ACC112 (cell line): ENCODE measurements at regions not wholly inside any gene's neighbourhood (a gene's known extent, or its start where the extent isn't known, plus 50 kb on each side); places are given as distances from the start of the nearest gene placed in this dataset.

Experiments used
- H2AFZ ChIP-seq: fragments of 200-600 bp; sonication (generic); one replicate; pipeline ENCODE4 v1.6.0; 2017; ENCODE audit warnings: antibody characterized with exemption, low read length; ENCODE audit not compliant: unreplicated experiment
- H3K27ac ChIP-seq: fragments of 200-600 bp; sonication (generic); 2 replicates; pipeline ENCODE4 v1.5.1; 2014; ENCODE audit warnings: low read depth, mild to moderate bottlenecking, antibody characterized with exemption, low read length, moderate library complexity
- H3K27me3 ChIP-seq: fragments of 200-600 bp; sonication (generic); 2 replicates; pipeline ENCODE4 v1.6.1; 2014; ENCODE audit warnings: mild to moderate bottlenecking, antibody characterized with exemption, low read length, moderate library complexity, mixed read lengths; ENCODE audit not compliant: insufficient read depth
- H3K36me3 ChIP-seq: fragments of 200-600 bp; sonication (generic); 2 replicates; pipeline ENCODE4 v1.6.1; 2016; ENCODE audit warnings: mild to moderate bottlenecking, antibody characterized with exemption, low read length, moderate library complexity, mixed read lengths; ENCODE audit not compliant: insufficient read depth
- H3K4me1 ChIP-seq: fragments of 200-600 bp; sonication (generic); one replicate; pipeline ENCODE4 v1.6.1; 2016; ENCODE audit warnings: low read length, mixed read lengths; ENCODE audit not compliant: insufficient read depth, unreplicated experiment, control insufficient read depth
- H3K4me3 ChIP-seq: fragments of 200-600 bp; sonication (generic); 2 replicates; pipeline ENCODE4 v1.5.1; 2014; ENCODE audit warnings: mild to moderate bottlenecking, low read depth, low read length
- H3K79me2 ChIP-seq: fragments of 200-600 bp; sonication (generic); one replicate; pipeline ENCODE4 v1.6.0; 2016; ENCODE audit warnings: low read length; ENCODE audit not compliant: control insufficient read depth, unreplicated experiment, insufficient read depth

- Histone ChIP-seq H3K36me3 (0 out of 2 replicates have a peak, but pooled peaks cover 6% of the 10 kb centered on the region), H3K27me3 (no peaks in the 10 kb centered on the region), H3K27ac (no peak overlapping the region), H2AFZ (no peak overlapping the region), H3K4me1 (peaks cover 9% of the 10 kb centered on the region), H3K79me2 (no peaks in the 10 kb centered on the region), H3K4me3 (no peak overlapping the region)
These were observed 245.0 kb upstream of the B3GALT2 start for GRCh38 chr1:193431265-193431977.

DNA sequence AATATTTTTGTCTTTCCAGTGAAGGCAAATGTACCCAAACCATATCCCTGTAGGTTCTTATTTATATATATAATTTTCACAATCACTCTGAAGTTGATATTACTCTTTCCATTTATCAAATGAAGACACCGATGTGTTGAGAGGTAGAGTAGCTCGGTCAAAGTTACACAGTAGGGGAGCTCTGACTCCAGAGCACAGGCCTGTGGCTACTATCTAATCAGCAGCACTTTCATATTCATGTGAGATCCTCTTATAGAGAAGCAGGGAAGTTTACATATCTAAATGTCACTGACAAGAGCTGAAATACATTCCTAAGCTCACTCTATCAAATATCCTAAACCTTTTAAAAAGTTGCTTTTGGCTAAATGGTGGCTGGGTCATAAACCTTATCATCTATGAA lies 241.1 kb upstream of the B3GALT2 start:
- no peak overlapping the region for H3K4me3 ChIP-seq
- no peak overlapping the region for H2AFZ ChIP-seq
- H3K79me2 ChIP-seq = no peaks in the 10 kb centered on the region

GRCh38 chr1:193426061-193426460 lies 239.6 kb upstream of the B3GALT2 start:
- Histone ChIP-seq H3K36me3 (no peaks in the 10 kb centered on the region), H3K4me3 (no peak overlapping the region), H3K27ac (no peak overlapping the region), H3K4me1 (no peaks in the 10 kb centered on the region), H3K79me2 (no peaks in the 10 kb centered on the region), H3K27me3 (no peaks in the 10 kb centered on the region), H2AFZ (no peak overlapping the region)

More for the DNA sequence above, 241.1 kb upstream of the B3GALT2 start:
- no peaks in the 10 kb centered on the region for H3K27me3 ChIP-seq
- H3K4me1 ChIP-seq = peaks cover 6% of the 10 kb centered on the region
- H3K36me3 ChIP-seq = no peaks in the 10 kb centered on the region
- H3K27ac ChIP-seq = no peak overlapping the region

DNA sequence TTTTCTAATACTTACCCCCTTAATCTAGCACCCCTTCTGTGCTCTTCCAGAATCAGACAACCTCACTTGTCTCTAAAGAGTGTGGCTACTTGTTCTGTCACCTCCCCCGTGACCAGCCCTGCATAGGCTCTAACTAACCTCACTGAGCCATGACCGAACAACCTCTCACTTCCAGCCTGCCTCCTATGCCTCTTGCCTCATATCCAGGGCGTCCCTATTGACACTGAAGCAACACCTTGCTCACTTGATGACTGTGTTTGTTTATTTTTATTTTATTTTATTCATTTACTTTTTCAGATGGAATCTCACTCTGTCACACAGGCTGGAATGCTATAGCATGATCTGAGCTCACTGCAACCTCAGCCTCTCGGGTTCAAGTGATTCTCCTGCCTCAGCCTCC lies 235.1 kb upstream of the B3GALT2 start:
- H3K27ac ChIP-seq = no peak overlapping the region
- H3K4me1 ChIP-seq = peaks cover 12% of the 10 kb centered on the region
- no peak overlapping the region for H2AFZ ChIP-seq
- H3K36me3 ChIP-seq = no peaks in the 10 kb centered on the region
- no peak overlapping the region for H3K4me3 ChIP-seq
- H3K27me3 ChIP-seq = no peaks in the 10 kb centered on the region
- H3K79me2 ChIP-seq = no peaks in the 10 kb centered on the region

- no peaks in the 10 kb centered on the region for H3K36me3 ChIP-seq
- H3K27ac ChIP-seq = no peak overlapping the region
- H3K4me3 ChIP-seq = peak overlapping the region; percentile 76; the same call in 1 of the 2 replicates
- H3K79me2 ChIP-seq = no peaks in the 10 kb centered on the region
- H3K4me1 ChIP-seq = peaks cover 12% of the 10 kb centered on the region
- no peaks in the 10 kb centered on the region for H3K27me3 ChIP-seq
- H2AFZ ChIP-seq = peak overlapping the region; percentile 98
These were observed 232.9 kb upstream of the B3GALT2 start for GRCh38 chr1:193419295-193419694.

GRCh38 chr1:193418745-193419058 lies 232.3 kb upstream of the B3GALT2 start:
- H3K27ac ChIP-seq = peak overlapping the region; percentile 34
- no peaks in the 10 kb centered on the region for H3K27me3 ChIP-seq
- no peaks in the 10 kb centered on the region for H3K79me2 ChIP-seq
- H3K36me3 ChIP-seq = no peaks in the 10 kb centered on the region
- peak overlapping the region; percentile 98 for H2AFZ ChIP-seq
- H3K4me3 ChIP-seq = peak overlapping the region; percentile 76
- peaks cover 12% of the 10 kb centered on the region for H3K4me1 ChIP-seq

DNA sequence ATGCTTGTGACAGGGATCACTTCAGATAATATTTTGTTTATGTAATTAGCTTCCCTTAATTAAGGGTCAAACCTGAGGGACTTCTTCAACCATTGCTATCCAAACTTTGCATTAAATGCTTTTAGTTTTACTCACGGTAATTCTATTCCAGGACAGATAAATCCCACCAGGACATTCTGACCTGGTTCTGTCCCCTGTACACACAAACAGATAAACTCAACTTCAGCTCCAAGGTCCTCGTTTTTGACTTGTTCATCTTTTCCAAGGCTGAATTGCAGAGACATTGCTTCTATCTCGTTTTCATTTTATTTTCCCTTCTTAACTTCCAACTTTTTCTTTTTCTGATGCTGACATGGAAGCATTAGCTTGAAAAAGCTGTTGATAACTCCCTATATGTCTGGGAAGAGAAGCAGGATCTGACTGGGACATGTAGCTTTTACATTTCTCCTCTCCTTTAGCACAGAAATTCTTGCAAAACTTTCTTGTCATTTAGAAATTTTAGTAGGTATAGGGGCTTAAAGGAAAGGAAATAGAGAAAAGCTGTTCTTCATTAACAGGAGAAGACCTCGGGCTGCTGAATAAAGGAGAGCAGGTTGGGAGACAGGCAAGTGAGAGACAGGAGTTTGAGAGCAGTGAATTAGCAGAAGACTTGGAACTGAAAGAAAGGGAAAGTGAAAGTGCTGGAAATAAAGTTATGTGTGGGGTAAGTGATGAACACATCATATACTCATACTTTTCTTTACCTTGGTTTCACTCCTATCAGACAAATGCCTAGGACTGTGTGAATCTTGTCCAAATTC lies 231.7 kb upstream of the B3GALT2 start:
- H3K36me3 ChIP-seq = no peaks in the 10 kb centered on the region
- peaks cover 12% of the 10 kb centered on the region for H3K4me1 ChIP-seq
- peak overlapping the region; percentile 98 for H2AFZ ChIP-seq
- H3K27me3 ChIP-seq = no peaks in the 10 kb centered on the region
- H3K4me3 ChIP-seq = peak overlapping the region; percentile 76
- no peaks in the 10 kb centered on the region for H3K79me2 ChIP-seq
- H3K27ac ChIP-seq = peak overlapping the region; percentile 34

GRCh38 chr1:193417403-193417802 lies 231.0 kb upstream of the B3GALT2 start:
- no peak overlapping the region for H3K4me3 ChIP-seq

DNA sequence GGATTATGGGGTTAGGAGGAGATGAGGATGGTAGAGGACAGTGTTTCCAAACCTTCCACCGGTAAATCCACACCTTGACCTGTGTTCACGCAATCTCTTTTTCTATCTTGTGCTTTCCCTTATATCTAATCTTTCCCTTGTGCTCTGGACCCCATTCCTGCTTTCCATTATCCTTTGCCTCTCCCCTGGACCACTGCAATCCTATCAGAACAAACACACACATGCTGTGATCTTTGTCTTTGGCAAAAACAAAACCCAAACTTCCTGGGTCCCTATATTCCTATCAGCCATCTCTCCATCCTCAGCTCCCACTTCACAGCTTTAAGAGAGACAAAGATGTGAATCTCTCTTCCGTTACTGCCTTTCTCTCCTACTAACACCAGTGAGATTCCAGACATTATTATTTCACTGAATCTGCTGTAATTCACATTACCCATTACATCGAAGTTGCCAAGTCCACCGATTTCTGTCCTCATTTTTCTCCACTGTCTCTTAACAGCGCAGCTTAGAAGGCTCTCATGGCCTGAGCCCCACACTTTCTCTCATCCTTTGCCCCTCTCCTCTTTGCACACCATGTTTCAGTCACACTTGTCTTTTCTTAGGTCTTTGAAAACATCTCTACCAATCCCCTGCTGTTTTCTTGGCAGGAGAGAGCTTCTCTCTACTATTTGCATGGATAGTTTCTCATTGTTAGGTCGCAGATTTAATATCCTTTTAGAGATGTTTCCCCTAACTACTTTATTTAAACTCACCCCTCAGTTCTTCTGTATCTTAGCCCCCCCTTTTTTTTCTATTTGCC lies 230.0 kb upstream of the B3GALT2 start:
- no peak overlapping the region for H2AFZ ChIP-seq
- peaks cover 16% of the 10 kb centered on the region for H3K4me1 ChIP-seq
- H3K27me3 ChIP-seq = no peaks in the 10 kb centered on the region
- H3K27ac ChIP-seq = no peak overlapping the region
- H3K4me3 ChIP-seq = no peak overlapping the region
- no peaks in the 10 kb centered on the region for H3K79me2 ChIP-seq
- no peaks in the 10 kb centered on the region for H3K36me3 ChIP-seq

More at GRCh38 chr1:193417403-193417802, 231.0 kb upstream of the B3GALT2 start:
- Histone ChIP-seq H3K27ac (no peak overlapping the region), H3K4me1 (peaks cover 12% of the 10 kb centered on the region), H2AFZ (no peak overlapping the region), H3K79me2 (no peaks in the 10 kb centered on the region), H3K36me3 (no peaks in the 10 kb centered on the region), H3K27me3 (no peaks in the 10 kb centered on the region)

- Histone ChIP-seq H2AFZ (no peak overlapping the region), H3K36me3 (no peaks in the 10 kb centered on the region), H3K4me3 (no peak overlapping the region), H3K4me1 (peaks cover 16% of the 10 kb centered on the region), H3K79me2 (no peaks in the 10 kb centered on the region), H3K27me3 (no peaks in the 10 kb centered on the region), H3K27ac (no peak overlapping the region)
These were observed 228.8 kb upstream of the B3GALT2 start for GRCh38 chr1:193415256-193415655.
